Mammary epithelial cell (primary cell): ENCODE measurements at regions not wholly inside any gene's neighbourhood (a gene's known extent, or its start where the extent isn't known, plus 50 kb on each side); places are given as distances from the start of the nearest gene placed in this dataset.

Experiments used
- CTCF ChIP-seq, 2 donors: IDR thresholded peaks in 1 of 2; conservative IDR thresholded peaks in 1 of 2; 2 replicates each; pipeline ENCODE4 v1.5.1; 2011 to 2012; ENCODE audit warnings: inconsistent platforms in 2 of 2, low read length in 2 of 2, mild to moderate bottlenecking in 2 of 2, control low read depth in 1 of 2, low read depth in 1 of 2; ENCODE audit not compliant: insufficient read depth in 1 of 2; ENCODE audit errors: extremely low read depth in 1 of 2
- EZH2 ChIP-seq: IDR thresholded peaks from 2 replicates; pipeline ENCODE4 v1.6.1; 2012; ENCODE audit warnings: low read length, inconsistent platforms, borderline replicate concordance

GRCh38 chr9:87342743-87343142 is 154.9 kb upstream of the DAPK1 start:
- TF ChIP-seq CTCF (conservative IDR thresholded peaks at IDR 0.05 in 1 of 2, IDR thresholded peaks at IDR 0.05 in 1 of 2; ENCODE audit: extremely low read depth in 1 of 2, insufficient read depth in 1 of 2, low read depth in 1 of 2, low read length in 2 of 2) (no peak), EZH2 (no peak)
